Ovary (tissue), 7 donors: ENCODE measurements at regions not wholly inside any gene's neighbourhood (a gene's known extent, or its start where the extent isn't known, plus 50 kb on each side); places are given as distances from the start of the nearest gene placed in this dataset. TPM values are rescaled to one million over a fixed set of nuclear protein-coding genes. Genes with fewer than 3 reads are reported as not detected.

Experiments
- DNase-seq, 5 donors: peaks; one replicate each; pipeline ENCODE4 v3.0.0-alpha.2; 2019 to 2020
- H3K27ac ChIP-seq, 2 donors: fragments of 200-600 bp; one replicate each; pipeline versions ENCODE4 v1.5.1 to v1.8.0; 2019 to 2022
- H3K27me3 ChIP-seq: fragments of 200-600 bp; one replicate; pipeline ENCODE4 v1.8.0; 2022
- H3K36me3 ChIP-seq: fragments of 200-600 bp; sonication (generic); one replicate; pipeline ENCODE4 v1.5.1; 2019
- H3K4me1 ChIP-seq: one replicate; pipeline ENCODE4 v1.8.1; 2013; ENCODE audit warnings: mild to moderate bottlenecking, moderate library complexity; ENCODE audit not compliant: insufficient read depth
- H3K4me3 ChIP-seq: fragments of 200-600 bp; sonication (generic); one replicate; pipeline ENCODE4 v1.5.1; 2017
- H3K9me3 ChIP-seq, 2 donors: fragments of 200-600 bp in 1 of 2; sonication (generic) in 1 of 2; one replicate each; pipeline versions ENCODE4 v1.5.1 to v1.8.1; 2013 to 2019; ENCODE audit warnings: mild to moderate bottlenecking in 1 of 2, moderate library complexity in 1 of 2
- CTCF ChIP-seq, 3 donors: fragments of 450-650 bp in 2 of 3; fragments of 200-600 bp in 1 of 3; IDR thresholded peaks; one replicate each; pipeline versions ENCODE4 v1.5.1 to v1.8.0; 2016 to 2022; ENCODE audit warnings: antibody characterized with exemption in 3 of 3, mild to moderate bottlenecking in 1 of 3
- EP300 ChIP-seq: sonication (generic); formaldehyde crosslinking; IDR thresholded peaks from one replicate; pipeline ENCODE4 v1.6.1; 2017; ENCODE audit warnings: antibody characterized with exemption
- POLR2A ChIP-seq: fragments of 450-650 bp; IDR thresholded peaks from one replicate; pipeline ENCODE4 v1.6.1; 2017; ENCODE audit warnings: antibody characterized with exemption, mild to moderate bottlenecking, moderate library complexity
- WGBS, 3 donors: extraction: QIAGEN DNeasy Blood & Tissue Kit in 1 of 3; methylation state at CpG; one replicate each; pipeline versions ENCODE4 v1.1.5 to v1.1.7; 2013 to 2017; 5-methylcytosine and 5-hydroxymethylcytosine counted together
- intact Hi-C, 4 donors: fragments of 100-400 bp; cut with DNase I; formaldehyde crosslinking; loops; one replicate each; pipeline versions ENCODE4 v1.11.0 to v1.15.1; 2022 to 2023
- small RNA-seq: library from RNA; depleted of rRNA; stranded (forward); fragments of <200 nt; gene quantifications from one replicate; pipeline ENCODE3, GENCODE V24; 2016
- donor health status: DM: no; HTN: no; CAD: no; lungs with moderate emphysema.
- donor health status: DM: no; HTN: no; CAD: no.
- donor health status: Bipolar disorder and iron deficiency.
- donor health status: DM: no; HTN: no; CAD: no.
- donor health status: DM: yes; HTN: yes; CAD: no.

GRCh38 chr4:14929669-14930068 lies 72.6 kb upstream of the CPEB2 start:
- 97 to 100% (median 98%) methylated on average over 1 of the region's 1 CpG for WGBS, 3 donors
- intact Hi-C loops, result no loop called here
- no peak for DNase-seq

GRCh38 chr4:14934704-14935390 lies 67.4 kb upstream of the CPEB2 start:
- intact Hi-C loops, result no loop called here
- Histone ChIP-seq H3K36me3 (no peaks in the 10 kb centered on the region), H3K4me3 (no peak overlapping the region), H3K4me1 (no peaks in the 10 kb centered on the region), H3K9me3 (no peaks in the 10 kb centered on the region), H3K27ac (no peak overlapping the region), H3K27me3 (no peaks in the 10 kb centered on the region)
- peak in 1 of 5 donors; percentile 41 for DNase-seq
- TF ChIP-seq EP300, result no peak
- TF ChIP-seq POLR2A, result no peak
- no peak for TF ChIP-seq CTCF (IDR thresholded peaks at IDR 0.05)
- 46 to 67% (median 54%) methylated on average over 9 of the region's 9 CpGs for WGBS, 3 donors

More at GRCh38 chr4:14929669-14930068, 72.6 kb upstream of the CPEB2 start:
- no peaks in the 10 kb centered on the region for H3K27me3 ChIP-seq
- H3K27ac ChIP-seq, result no peak overlapping the region
- no peak for TF ChIP-seq POLR2A
- no peak for TF ChIP-seq CTCF (IDR thresholded peaks at IDR 0.05)
- TF ChIP-seq EP300, result no peak
- H3K36me3 ChIP-seq, result no peaks in the 10 kb centered on the region
- H3K4me3 ChIP-seq, result no peak overlapping the region
- H3K9me3 ChIP-seq, result no peaks in the 10 kb centered on the region
- H3K4me1 ChIP-seq, result peaks cover 8% of the 10 kb centered on the region

GRCh38 chr4:14943749-14944148 lies 58.5 kb upstream of the CPEB2 start:
- H3K27me3 ChIP-seq, result no peaks in the 10 kb centered on the region
- no peaks in the 10 kb centered on the region for H3K4me1 ChIP-seq
- intact Hi-C loops, result no loop called here
- TF ChIP-seq POLR2A, result no peak
- TF ChIP-seq EP300, result no peak
- TF ChIP-seq CTCF (IDR thresholded peaks at IDR 0.05), result no peak
- no peaks in the 10 kb centered on the region for H3K36me3 ChIP-seq
- H3K27ac ChIP-seq, result no peak overlapping the region
- WGBS, 3 donors, result 80 to 87% (median 86%) methylated on average over 7 of the region's 7 CpGs
- no peak overlapping the region for H3K4me3 ChIP-seq
- DNase-seq, result no peak
- no peaks in the 10 kb centered on the region for H3K9me3 ChIP-seq

GRCh38 chr4:14952352-14952751 lies 49.9 kb upstream of the CPEB2 start:
- Histone ChIP-seq H3K9me3 (no peaks in the 10 kb centered on the region), H3K27me3 (no peaks in the 10 kb centered on the region), H3K4me1 (no peaks in the 10 kb centered on the region), H3K36me3 (no peaks in the 10 kb centered on the region), H3K27ac (no peak overlapping the region), H3K4me3 (no peak overlapping the region)
- no peak for DNase-seq
- intact Hi-C loops, result no loop called here
- no peak for TF ChIP-seq CTCF (IDR thresholded peaks at IDR 0.05)

Small RNA genes in the stretch of these regions (small RNA-seq; reads per million reads assigned to genes)
- gene RF00092, result not detected
